ENCODE measurements at regions not wholly inside any gene's neighbourhood (a gene's known extent, or its start where the extent isn't known, plus 50 kb on each side); places are given as distances from the start of the nearest gene placed in this dataset.

GRCh38 chr18:66193394-66193793 lies 410.5 kb downstream of the CDH19 start:
- CTCF ChIA-PET: no interaction called here

GRCh38 chr18:66168685-66169235 lies 417.9 kb downstream of the CDH7 start:
- ChIA-PET POLR2A (no interaction called here), CTCF (no interaction called here)
- TF ChIP-seq NFRKB (IDR thresholded peaks at IDR 0.05) (no peak), TARDBP (IDR thresholded peaks at IDR 0.05) (no peak), ARNT (IDR thresholded peaks at IDR 0.05) (no peak), CTBP1 (IDR thresholded peaks at IDR 0.05; ENCODE audit: borderline replicate concordance) (no peak), PKNOX1 (IDR thresholded peaks at IDR 0.05) (no peak), ZNF384 (IDR thresholded peaks at IDR 0.05) (no peak), ELF4 (IDR thresholded peaks at IDR 0.05) (no peak), L3MBTL2 (conservative IDR thresholded peaks at IDR 0.05) (no peak), HDGF (IDR thresholded peaks at IDR 0.05; ENCODE audit: borderline replicate concordance) (no peak), SP1 (IDR thresholded peaks at IDR 0.05) (no peak), BHLHE40 (IDR thresholded peaks at IDR 0.05; ENCODE audit: borderline replicate concordance) (no peak), FOXM1 (IDR thresholded peaks at IDR 0.05; ENCODE audit: borderline replicate concordance) (no peak), LEF1 (IDR thresholded peaks at IDR 0.05; ENCODE audit: borderline replicate concordance) (no peak)
- DNase-seq (ENCODE audit: extremely low spot score): no peak

More at GRCh38 chr18:66193394-66193793, 410.5 kb downstream of the CDH19 start:
- DNase-seq (ENCODE audit: extremely low spot score): no peak
- TF ChIP-seq FOXA1 (IDR thresholded peaks at IDR 0.05) (no peak), NFRKB (IDR thresholded peaks at IDR 0.05) (no peak), ELF4 (IDR thresholded peaks at IDR 0.05) (no peak), HDGF (IDR thresholded peaks at IDR 0.05; ENCODE audit: borderline replicate concordance) (no peak), L3MBTL2 (conservative IDR thresholded peaks at IDR 0.05) (no peak), PKNOX1 (IDR thresholded peaks at IDR 0.05) (no peak), SP1 (IDR thresholded peaks at IDR 0.05) (no peak), ARNT (IDR thresholded peaks at IDR 0.05) (no peak), FOXK2 (IDR thresholded peaks at IDR 0.05) (no peak), SUZ12 (IDR thresholded peaks at IDR 0.05) (no peak)
- POLR2A ChIA-PET: no interaction called here

- POLR2A ChIA-PET: no interaction called here
- no peak for DNase-seq (ENCODE audit: extremely low spot score)
- TF ChIP-seq HDGF (IDR thresholded peaks at IDR 0.05; ENCODE audit: borderline replicate concordance) (no peak), TARDBP (IDR thresholded peaks at IDR 0.05) (no peak), BHLHE40 (IDR thresholded peaks at IDR 0.05; ENCODE audit: borderline replicate concordance) (no peak), PKNOX1 (IDR thresholded peaks at IDR 0.05) (no peak), SP1 (IDR thresholded peaks at IDR 0.05) (no peak)
- CTCF ChIA-PET: no interaction called here
Measured at GRCh38 chr18:66167829-66168684, 417.2 kb downstream of the CDH7 start.

- TF ChIP-seq NFRKB (IDR thresholded peaks at IDR 0.05): no peak
- TF ChIP-seq HDGF (IDR thresholded peaks at IDR 0.05; ENCODE audit: borderline replicate concordance): no peak
- TF ChIP-seq SUZ12 (IDR thresholded peaks at IDR 0.05): no peak
- no peak for TF ChIP-seq FOXA1 (IDR thresholded peaks at IDR 0.05)
- no peak for TF ChIP-seq L3MBTL2 (conservative IDR thresholded peaks at IDR 0.05)
- TF ChIP-seq ELF4 (IDR thresholded peaks at IDR 0.05): no peak
- TF ChIP-seq FOXK2 (IDR thresholded peaks at IDR 0.05): no peak
- TF ChIP-seq LEF1 (IDR thresholded peaks at IDR 0.05; ENCODE audit: borderline replicate concordance): no peak
- CTCF ChIA-PET: no interaction called here
- DNase-seq (ENCODE audit: extremely low spot score): no peak
- POLR2A ChIA-PET: no interaction called here
Measured at GRCh38 chr18:66160007-66160406, 409.2 kb downstream of the CDH7 start.

GRCh38 chr18:66159451-66159850 lies 408.6 kb downstream of the CDH7 start:
- no peak for DNase-seq (ENCODE audit: extremely low spot score)
- TF ChIP-seq ARNT (IDR thresholded peaks at IDR 0.05): no peak
- TF ChIP-seq TARDBP (IDR thresholded peaks at IDR 0.05): no peak
- TF ChIP-seq FOXK2 (IDR thresholded peaks at IDR 0.05): no peak
- no peak for TF ChIP-seq L3MBTL2 (conservative IDR thresholded peaks at IDR 0.05)
- no peak for TF ChIP-seq NFRKB (IDR thresholded peaks at IDR 0.05)
- TF ChIP-seq ELF4 (IDR thresholded peaks at IDR 0.05): no peak
- TF ChIP-seq FOXM1 (IDR thresholded peaks at IDR 0.05; ENCODE audit: borderline replicate concordance): no peak
- no peak for TF ChIP-seq SUZ12 (IDR thresholded peaks at IDR 0.05)
- no peak for TF ChIP-seq HDGF (IDR thresholded peaks at IDR 0.05; ENCODE audit: borderline replicate concordance)
- TF ChIP-seq LEF1 (IDR thresholded peaks at IDR 0.05; ENCODE audit: borderline replicate concordance): no peak
- no peak for TF ChIP-seq PKNOX1 (IDR thresholded peaks at IDR 0.05)
- TF ChIP-seq SP1 (IDR thresholded peaks at IDR 0.05): no peak
- CTCF ChIA-PET: no interaction called here
- POLR2A ChIA-PET: no interaction called here
